Breast epithelium (tissue), 4 donors: ENCODE measurements at regions not wholly inside any gene's neighbourhood (a gene's known extent, or its start where the extent isn't known, plus 50 kb on each side); places are given as distances from the start of the nearest gene placed in this dataset.
"Not testable (repeated sequence)": the region's sequence is repeated elsewhere in the genome, so short reads cannot be mapped to it uniquely, and the experiment has no call there.

ENCODE experiments used
- DNase-seq, 2 donors: peaks; one replicate each; pipeline ENCODE4 v3.0.0-alpha.2; 2019; ENCODE audit warnings: low spot score in 2 of 2
- H3K27ac ChIP-seq, 2 donors: fragments of 200-600 bp; sonication (generic) in 1 of 2; one replicate each; pipeline ENCODE4 v1.5.1; 2016 to 2019; ENCODE audit warnings: mild to moderate bottlenecking in 1 of 2
- H3K27me3 ChIP-seq, 2 donors: fragments of 200-600 bp; sonication (generic) in 1 of 2; one replicate each; pipeline versions ENCODE4 v1.5.1 to v1.6.0; 2017 to 2019; ENCODE audit warnings: control low read depth in 1 of 2, mild to moderate bottlenecking in 1 of 2
- H3K36me3 ChIP-seq: fragments of 200-600 bp; one replicate; pipeline ENCODE4 v1.5.1; 2019
- H3K4me1 ChIP-seq, 2 donors: fragments of 200-600 bp; sonication (generic); one replicate each; pipeline ENCODE4 v1.5.1; 2016 to 2019; ENCODE audit warnings: control low read depth in 1 of 2
- H3K4me3 ChIP-seq, 3 donors: fragments of 200-600 bp; sonication (generic); 1 replicate in 2 of 3; 2 replicates in 1 of 3; pipeline ENCODE4 v1.5.1; 2016 to 2019; ENCODE audit warnings: mild to moderate bottlenecking in 3 of 3, moderate library complexity in 2 of 3
- H3K9me3 ChIP-seq, 2 donors: fragments of 200-600 bp; sonication (generic) in 1 of 2; one replicate each; pipeline ENCODE4 v1.5.1; 2016 to 2019; ENCODE audit warnings: control low read depth in 1 of 2
- CTCF ChIP-seq, 3 donors: fragments of 450-650 bp; IDR thresholded peaks; one replicate each; pipeline ENCODE4 v1.5.1; 2016 to 2017; ENCODE audit warnings: antibody characterized with exemption in 3 of 3, mild to moderate bottlenecking in 3 of 3, moderate library complexity in 3 of 3
- POLR2A ChIP-seq: fragments of 450-650 bp; IDR thresholded peaks from one replicate; pipeline ENCODE4 v1.6.1; 2016; ENCODE audit warnings: antibody characterized with exemption, mild to moderate bottlenecking, moderate library complexity
- POLR2AphosphoS5 ChIP-seq, 3 donors: sonication (generic); formaldehyde crosslinking; IDR thresholded peaks; one replicate each; pipeline ENCODE4 v1.6.1; 2017; ENCODE audit warnings: antibody characterized with exemption in 3 of 3
- intact Hi-C: fragments of 100-400 bp; cut with DNase I; formaldehyde crosslinking; loops from one replicate; pipeline ENCODE4 v1.15.1; 2023; ENCODE audit warnings: low total_unique reads

- DNase-seq = no peak
- H3K9me3 ChIP-seq = no peaks in the 10 kb centered on the region
- H3K27ac ChIP-seq = peak overlapping the region; percentile 27 to 35
- intact Hi-C loops = no loop called here
- no peak overlapping the region for H3K4me3 ChIP-seq
- TF ChIP-seq CTCF (IDR thresholded peaks at IDR 0.05) (no peak), POLR2AphosphoS5 (IDR thresholded peaks at IDR 0.05) (no peak), POLR2A (no peak)
- H3K4me1 ChIP-seq = no peaks in the 10 kb centered on the region
- no peaks in the 10 kb centered on the region for H3K36me3 ChIP-seq
- no peaks in the 10 kb centered on the region for H3K27me3 ChIP-seq
These were observed 445.0 kb upstream of the PIK3R1 start for GRCh38 chr5:67770431-67771025.

- DNase-seq = peak in 1 of 2 donors; percentile 39
- no peak overlapping the region for H3K27ac ChIP-seq
- intact Hi-C loops = loop anchor here (5.0 kb wide), 1 partner anchor 1332 kb away; no protein-coding TSS in a partner anchor
These were observed 449.9 kb upstream of the PIK3R1 start for GRCh38 chr5:67765697-67766096.

GRCh38 chr5:67757771-67758170 lies 457.8 kb upstream of the PIK3R1 start:
- H3K27me3 ChIP-seq, H3K9me3 ChIP-seq, H3K36me3 ChIP-seq, H3K4me3 ChIP-seq, DNase-seq, H3K4me1 ChIP-seq, intact Hi-C loops, H3K27ac ChIP-seq: not testable (repeated sequence)

More at GRCh38 chr5:67765697-67766096, 449.9 kb upstream of the PIK3R1 start:
- Histone ChIP-seq H3K27me3 (no peaks in the 10 kb centered on the region), H3K9me3 (no peaks in the 10 kb centered on the region), H3K36me3 (no peaks in the 10 kb centered on the region), H3K4me1 (no peaks in the 10 kb centered on the region), H3K4me3 (no peak overlapping the region)
- TF ChIP-seq CTCF (IDR thresholded peaks at IDR 0.05) (no peak), POLR2AphosphoS5 (IDR thresholded peaks at IDR 0.05) (no peak), POLR2A (no peak)

DNA sequence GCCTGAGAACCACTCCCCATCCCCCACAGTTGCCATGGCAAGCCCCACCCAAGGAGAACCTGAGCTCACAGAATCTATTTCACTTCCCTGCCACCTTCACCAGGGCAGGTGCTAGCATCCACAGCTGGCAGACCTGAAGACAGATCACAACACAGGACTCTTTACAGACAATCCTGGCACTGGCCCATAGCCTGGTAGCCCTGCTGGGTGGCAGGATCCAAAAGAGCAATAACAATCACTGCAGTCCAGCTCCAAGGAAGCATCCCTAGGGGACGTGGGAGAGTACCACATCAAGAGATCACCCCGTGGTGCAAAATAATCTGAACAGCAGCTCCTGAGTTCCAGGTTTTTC lies 463.2 kb upstream of the PIK3R1 start:
- H3K9me3 ChIP-seq = peaks cover 6 to 8% of the 10 kb centered on the region in 2 donors
- H3K27ac ChIP-seq = no peak overlapping the region
- DNase-seq = no peak
- no peaks in the 10 kb centered on the region for H3K4me1 ChIP-seq
- no peak overlapping the region for H3K4me3 ChIP-seq
- H3K27me3 ChIP-seq = no peaks in the 10 kb centered on the region
- no peaks in the 10 kb centered on the region for H3K36me3 ChIP-seq
- TF ChIP-seq POLR2AphosphoS5 (IDR thresholded peaks at IDR 0.05) = no peak
- no peak for TF ChIP-seq POLR2A
- TF ChIP-seq CTCF (IDR thresholded peaks at IDR 0.05) = no peak
- intact Hi-C loops = no loop called here

DNA sequence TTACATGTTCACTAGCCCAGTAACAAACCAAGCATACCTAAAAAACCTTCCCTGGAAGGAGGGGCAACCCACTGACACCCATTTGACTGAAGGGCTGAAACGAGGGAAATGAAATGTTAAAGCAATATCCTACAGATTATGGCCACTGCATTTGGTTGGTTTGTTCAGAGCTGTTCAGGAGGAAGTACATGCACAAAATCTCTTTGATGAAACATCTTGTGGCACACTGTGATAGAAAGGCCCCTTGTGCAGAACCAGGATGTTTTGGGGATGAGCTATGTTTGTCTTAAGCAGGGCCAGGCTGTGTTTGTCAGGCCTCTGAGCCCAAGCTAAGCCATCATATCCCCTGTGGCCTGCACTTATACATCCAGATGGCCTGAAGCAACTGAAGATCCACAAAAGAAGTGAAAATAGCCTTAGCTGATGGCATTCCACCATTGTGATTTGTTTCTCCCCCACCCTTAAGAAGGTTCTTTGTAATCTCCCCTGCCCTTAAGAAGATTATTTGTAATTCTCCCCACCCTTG lies 467.3 kb upstream of the PIK3R1 start:
- no peak for TF ChIP-seq CTCF (IDR thresholded peaks at IDR 0.05)
- no peak for TF ChIP-seq POLR2AphosphoS5 (IDR thresholded peaks at IDR 0.05)
- TF ChIP-seq POLR2A = no peak
- H3K27me3 ChIP-seq = no peaks in the 10 kb centered on the region
- no peak for DNase-seq
- peaks cover 1 to 6% of the 10 kb centered on the region in 2 donors for H3K9me3 ChIP-seq
- no peaks in the 10 kb centered on the region for H3K4me1 ChIP-seq
- H3K27ac ChIP-seq = no peak overlapping the region
- intact Hi-C loops = loop anchor here (5.0 kb wide), 1 partner anchor 699 kb away; no protein-coding TSS in a partner anchor
- H3K36me3 ChIP-seq = no peaks in the 10 kb centered on the region
- H3K4me3 ChIP-seq = no peak overlapping the region
